NCI-H748 (cell line): ENCODE measurements at regions not wholly inside any gene's neighbourhood (a gene's known extent, or its start where the extent isn't known, plus 50 kb on each side); places are given as distances from the start of the nearest gene placed in this dataset.
A peak's percentile ranks its signal among the peaks of the same experiment; 100 is the strongest.

Experiments used
- DNase-seq: peaks from one replicate; lab custom pipeline; 2025; ENCODE audit not compliant: unreplicated experiment; lab: John Stamatoyannopoulos, UW

- DNase-seq, result peak; percentile 22
Measured at GRCh38 chr7:36002900-36003299, 150.2 kb upstream of the EEPD1 start.

- no peak for DNase-seq
Measured at GRCh38 chr7:36003343-36003742, 149.7 kb upstream of the EEPD1 start.

- no peak for DNase-seq
Measured at GRCh38 chr7:36005293-36005692, 147.8 kb upstream of the EEPD1 start.

- DNase-seq, result no peak
Measured at GRCh38 chr7:36005876-36006275, 147.2 kb upstream of the EEPD1 start.

GRCh38 chr7:36006636-36007229 is 146.3 kb upstream of the EEPD1 start:
- no peak for DNase-seq

GRCh38 chr7:36010656-36011587 is 142.1 kb upstream of the EEPD1 start:
- DNase-seq, result no peak

GRCh38 chr7:36011588-36011965 is 141.5 kb upstream of the EEPD1 start:
- no peak for DNase-seq

DNA sequence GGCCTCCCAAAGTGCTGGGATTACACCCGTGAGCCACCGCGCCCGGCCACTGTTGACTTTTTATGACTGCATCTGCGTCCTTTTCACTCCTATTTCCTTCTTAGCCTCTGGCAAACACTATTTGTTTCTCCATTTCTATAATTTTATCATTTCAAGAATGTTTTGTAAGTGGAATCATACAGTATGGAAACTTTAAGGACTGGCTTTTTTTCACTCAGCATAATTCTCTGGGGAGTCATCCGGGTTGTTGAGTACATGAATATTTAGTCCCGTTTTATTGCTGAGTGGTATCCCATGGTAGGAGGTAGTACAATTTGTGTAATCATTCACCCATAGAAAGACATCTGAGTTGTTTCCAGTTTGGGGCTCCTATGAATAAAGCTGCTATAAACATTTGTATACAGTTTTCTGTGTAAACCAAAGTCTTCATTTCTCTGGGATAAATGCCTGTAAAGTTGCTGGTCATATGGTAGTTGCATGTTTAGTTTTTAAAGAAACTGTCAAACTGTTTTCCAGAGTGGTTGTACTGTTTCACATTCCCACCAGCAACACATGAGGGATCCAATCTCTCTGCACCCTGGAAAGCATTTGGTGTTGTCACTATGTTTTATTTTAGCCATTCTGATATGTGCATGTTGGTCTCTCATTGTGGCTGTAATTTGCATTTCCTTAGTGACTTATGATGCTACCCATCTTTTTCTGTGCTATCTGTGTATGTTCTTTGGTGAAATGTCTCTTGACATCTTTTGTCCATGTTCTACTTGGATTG is 139.6 kb upstream of the EEPD1 start:
- no peak for DNase-seq

DNA sequence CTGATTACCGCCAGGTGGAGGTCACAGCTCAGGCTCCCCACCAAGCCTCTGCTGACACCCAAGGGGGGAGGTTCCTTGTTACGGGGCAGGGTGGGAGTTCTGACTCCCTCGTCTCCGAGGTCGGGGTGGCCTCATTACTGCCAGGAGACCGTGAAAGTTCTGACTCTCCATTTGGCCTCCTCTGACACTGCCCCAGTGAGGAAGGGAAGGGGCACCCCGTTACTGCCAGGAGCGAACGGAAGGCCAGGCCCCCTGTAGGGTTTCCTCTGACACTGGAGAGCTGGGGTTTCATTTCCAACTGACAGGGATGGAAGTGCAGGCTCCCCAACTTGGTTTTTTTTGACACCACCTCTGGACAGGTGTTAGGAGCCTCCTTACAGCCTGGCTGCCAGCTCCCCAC is 138.1 kb upstream of the EEPD1 start:
- no peak for DNase-seq

DNA sequence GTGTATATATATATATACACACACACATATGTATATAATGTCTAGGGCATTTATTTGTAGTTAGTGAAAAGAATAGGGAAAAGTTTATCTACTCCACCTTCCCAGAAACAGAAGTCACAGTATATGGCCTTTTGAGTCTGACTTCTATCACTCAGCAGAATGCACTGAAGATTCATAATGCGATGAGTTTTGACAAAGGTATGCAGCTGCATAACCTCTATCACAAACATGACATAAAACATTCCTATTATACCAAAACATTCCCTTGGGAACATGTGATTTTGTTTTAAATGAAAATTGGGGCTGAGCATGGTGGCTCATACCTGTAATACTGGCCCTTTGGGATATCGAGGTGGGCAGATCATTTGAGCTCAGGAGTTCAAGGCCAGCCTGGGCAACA is 137.3 kb upstream of the EEPD1 start:
- DNase-seq, result no peak

DNA sequence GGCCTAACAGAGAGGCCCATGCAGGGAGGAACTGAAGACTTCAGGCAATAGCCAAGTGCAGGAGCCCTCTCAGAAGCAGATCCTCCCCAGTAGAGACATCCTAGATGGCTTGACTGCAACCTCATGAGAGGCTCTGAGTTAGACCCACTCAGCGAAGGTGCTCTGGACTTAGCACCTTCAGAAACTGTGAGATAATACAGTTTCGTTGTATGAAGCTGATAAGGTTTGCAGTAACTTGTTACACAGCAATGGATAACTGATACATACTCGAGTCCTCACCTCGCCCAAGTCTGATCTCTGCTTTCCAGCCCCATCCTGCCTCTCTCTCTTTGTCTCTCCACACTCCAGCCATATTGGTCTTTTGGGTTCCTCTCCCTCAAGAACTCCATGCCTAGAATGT is 136.4 kb upstream of the EEPD1 start:
- no peak for DNase-seq

- no peak for DNase-seq
Measured at GRCh38 chr7:36017111-36017510, 135.9 kb upstream of the EEPD1 start.

GRCh38 chr7:36018816-36019484 is 134.1 kb upstream of the EEPD1 start:
- no peak for DNase-seq

- DNase-seq, result no peak
Measured at GRCh38 chr7:36019538-36019937, 133.5 kb upstream of the EEPD1 start.

DNA sequence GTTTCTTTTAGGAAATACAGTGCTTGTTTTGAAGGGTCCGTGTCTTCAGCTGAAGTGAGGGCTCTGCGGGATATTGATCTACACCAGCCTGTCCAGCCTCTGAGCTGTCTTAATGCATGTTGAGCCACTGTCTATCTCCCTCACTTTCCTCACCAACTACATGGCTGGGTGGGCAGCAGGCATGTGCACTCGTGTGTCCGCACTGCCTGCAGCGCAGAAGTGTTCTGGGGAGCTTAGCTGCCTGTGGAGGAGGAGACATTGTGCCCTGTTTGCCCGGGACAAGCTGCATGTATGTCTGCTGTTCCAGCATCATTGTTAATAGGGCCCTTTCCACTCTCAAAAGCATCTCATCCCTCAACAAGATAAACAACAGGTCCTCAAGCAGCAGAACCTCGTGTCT is 133.1 kb upstream of the EEPD1 start:
- DNase-seq, result no peak

- DNase-seq, result no peak
Measured at GRCh38 chr7:36021367-36021766, 131.7 kb upstream of the EEPD1 start.

GRCh38 chr7:36021917-36022550 is 131.0 kb upstream of the EEPD1 start:
- no peak for DNase-seq

GRCh38 chr7:36023033-36023560 is 130.0 kb upstream of the EEPD1 start:
- no peak for DNase-seq

- no peak for DNase-seq
Measured at GRCh38 chr7:36025190-36025589, 127.9 kb upstream of the EEPD1 start.

DNA sequence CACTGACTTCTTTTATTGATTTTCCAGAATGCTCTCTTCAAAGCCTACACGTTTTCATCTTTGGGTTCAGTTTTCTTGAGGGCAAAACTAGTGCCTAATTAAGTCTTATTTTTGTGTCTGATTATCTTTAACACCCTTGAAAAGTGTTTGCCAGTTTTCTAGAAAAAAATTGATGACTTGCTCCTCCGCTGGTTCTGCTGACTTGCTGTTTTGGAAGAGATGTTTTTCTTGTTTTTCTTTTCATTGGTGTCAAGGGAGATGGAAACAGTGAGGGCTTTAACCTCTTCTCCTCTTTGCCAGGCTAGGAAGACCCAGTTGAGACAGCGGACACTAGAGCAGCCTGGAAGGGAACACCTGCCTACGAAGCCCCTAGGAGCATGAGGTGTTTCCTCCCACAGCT is 123.7 kb upstream of the EEPD1 start:
- no peak for DNase-seq
